ENCODE measurements at regions not wholly inside any gene's neighbourhood (a gene's known extent, or its start where the extent isn't known, plus 50 kb on each side); places are given as distances from the start of the nearest gene placed in this dataset.

- H3K4me1 Mint-ChIP-seq: no peaks in the 10 kb centered on the region
These were observed 257.6 kb downstream of the CBLN1 start for GRCh38 chr16:49024016-49024415.

GRCh38 chr16:49023050-49023449 is 258.6 kb downstream of the CBLN1 start:
- DNase-seq (no peak), ATAC-seq (no peak)
- H3K4me3 Mint-ChIP-seq: no peak overlapping the region
- no peak overlapping the region for H3K27ac Mint-ChIP-seq
- H3K4me1 Mint-ChIP-seq: no peaks in the 10 kb centered on the region
- H3K36me3 Mint-ChIP-seq (ENCODE audit: low read depth): no peaks in the 10 kb centered on the region
- H3K27me3 Mint-ChIP-seq: no peaks in the 10 kb centered on the region
- H3K9me3 ChIP-seq (ENCODE audit: control insufficient read depth, low read length, poor library complexity, severe bottlenecking): no peaks in the 10 kb centered on the region

More at GRCh38 chr16:49024016-49024415, 257.6 kb downstream of the CBLN1 start:
- Mint-ChIP-seq H3K27me3 (no peaks in the 10 kb centered on the region), H3K36me3 (ENCODE audit: low read depth) (no peaks in the 10 kb centered on the region), H3K4me3 (no peak overlapping the region), H3K27ac (no peak overlapping the region)
- H3K9me3 ChIP-seq (ENCODE audit: control insufficient read depth, low read length, poor library complexity, severe bottlenecking): no peaks in the 10 kb centered on the region
- DNase-seq (no peak), ATAC-seq (no peak)

GRCh38 chr16:49022351-49022963 is 259.2 kb downstream of the CBLN1 start:
- DNase-seq: no peak
- Mint-ChIP-seq H3K4me3 (no peak overlapping the region), H3K36me3 (ENCODE audit: low read depth) (no peaks in the 10 kb centered on the region), H3K4me1 (no peaks in the 10 kb centered on the region), H3K27ac (no peak overlapping the region), H3K27me3 (no peaks in the 10 kb centered on the region)
- no peak for ATAC-seq
- H3K9me3 ChIP-seq (ENCODE audit: control insufficient read depth, low read length, poor library complexity, severe bottlenecking): no peaks in the 10 kb centered on the region

GRCh38 chr16:49021136-49021535 is 260.5 kb downstream of the CBLN1 start:
- Mint-ChIP-seq H3K27me3 (no peaks in the 10 kb centered on the region), H3K27ac (no peak overlapping the region), H3K4me1 (no peaks in the 10 kb centered on the region), H3K4me3 (no peak overlapping the region), H3K36me3 (ENCODE audit: low read depth) (no peaks in the 10 kb centered on the region)
- DNase-seq (no peak), ATAC-seq (no peak)
- H3K9me3 ChIP-seq (ENCODE audit: control insufficient read depth, low read length, poor library complexity, severe bottlenecking): no peaks in the 10 kb centered on the region

GRCh38 chr16:49020436-49020835 is 261.2 kb downstream of the CBLN1 start:
- no peaks in the 10 kb centered on the region for H3K4me1 Mint-ChIP-seq
- H3K27me3 Mint-ChIP-seq: no peaks in the 10 kb centered on the region
- no peaks in the 10 kb centered on the region for H3K9me3 ChIP-seq (ENCODE audit: control insufficient read depth, low read length, poor library complexity, severe bottlenecking)
- no peak for ATAC-seq
- H3K4me3 Mint-ChIP-seq: no peak overlapping the region
- no peak overlapping the region for H3K27ac Mint-ChIP-seq
- DNase-seq: no peak
- H3K36me3 Mint-ChIP-seq (ENCODE audit: low read depth): no peaks in the 10 kb centered on the region

GRCh38 chr16:49019831-49020230 is 261.8 kb downstream of the CBLN1 start:
- H3K9me3 ChIP-seq (ENCODE audit: control insufficient read depth, low read length, poor library complexity, severe bottlenecking): no peaks in the 10 kb centered on the region
- Mint-ChIP-seq H3K4me1 (no peaks in the 10 kb centered on the region), H3K4me3 (no peak overlapping the region), H3K36me3 (ENCODE audit: low read depth) (no peaks in the 10 kb centered on the region), H3K27me3 (no peaks in the 10 kb centered on the region), H3K27ac (no peak overlapping the region)
- ATAC-seq (no peak), DNase-seq (no peak)

- no peaks in the 10 kb centered on the region for H3K27me3 Mint-ChIP-seq
- no peaks in the 10 kb centered on the region for H3K9me3 ChIP-seq (ENCODE audit: control insufficient read depth, low read length, poor library complexity, severe bottlenecking)
- no peak overlapping the region for H3K27ac Mint-ChIP-seq
- ATAC-seq (no peak), DNase-seq (no peak)
- no peaks in the 10 kb centered on the region for H3K36me3 Mint-ChIP-seq (ENCODE audit: low read depth)
- H3K4me3 Mint-ChIP-seq: no peak overlapping the region
- H3K4me1 Mint-ChIP-seq: no peaks in the 10 kb centered on the region
These were observed 262.5 kb downstream of the CBLN1 start for GRCh38 chr16:49019081-49019633.

- no peaks in the 10 kb centered on the region for H3K9me3 ChIP-seq (ENCODE audit: control insufficient read depth, low read length, poor library complexity, severe bottlenecking)
- Mint-ChIP-seq H3K4me3 (no peak overlapping the region), H3K27me3 (no peaks in the 10 kb centered on the region), H3K27ac (no peak overlapping the region), H3K36me3 (ENCODE audit: low read depth) (no peaks in the 10 kb centered on the region), H3K4me1 (no peaks in the 10 kb centered on the region)
- ATAC-seq (no peak), DNase-seq (no peak)
These were observed 263.2 kb downstream of the CBLN1 start for GRCh38 chr16:49018259-49018931.

GRCh38 chr16:49017501-49017900 is 264.1 kb downstream of the CBLN1 start:
- Mint-ChIP-seq H3K27me3 (no peaks in the 10 kb centered on the region), H3K4me1 (no peaks in the 10 kb centered on the region), H3K4me3 (no peak overlapping the region), H3K27ac (no peak overlapping the region), H3K36me3 (ENCODE audit: low read depth) (no peaks in the 10 kb centered on the region)
- DNase-seq: no peak
- no peaks in the 10 kb centered on the region for H3K9me3 ChIP-seq (ENCODE audit: control insufficient read depth, low read length, poor library complexity, severe bottlenecking)
- ATAC-seq: no peak

- Mint-ChIP-seq H3K27me3 (no peaks in the 10 kb centered on the region), H3K36me3 (ENCODE audit: low read depth) (no peaks in the 10 kb centered on the region), H3K27ac (no peak overlapping the region), H3K4me3 (no peak overlapping the region), H3K4me1 (no peaks in the 10 kb centered on the region)
- H3K9me3 ChIP-seq (ENCODE audit: control insufficient read depth, low read length, poor library complexity, severe bottlenecking): no peaks in the 10 kb centered on the region
- DNase-seq (no peak), ATAC-seq (no peak)
These were observed 265.2 kb downstream of the CBLN1 start for GRCh38 chr16:49016461-49016860.

- ATAC-seq (no peak), DNase-seq (no peak)
- no peaks in the 10 kb centered on the region for H3K27me3 Mint-ChIP-seq
- H3K27ac Mint-ChIP-seq: no peak overlapping the region
- no peaks in the 10 kb centered on the region for H3K4me1 Mint-ChIP-seq
- no peaks in the 10 kb centered on the region for H3K9me3 ChIP-seq (ENCODE audit: control insufficient read depth, low read length, poor library complexity, severe bottlenecking)
- no peaks in the 10 kb centered on the region for H3K36me3 Mint-ChIP-seq (ENCODE audit: low read depth)
- no peak overlapping the region for H3K4me3 Mint-ChIP-seq
These were observed 266.4 kb downstream of the CBLN1 start for GRCh38 chr16:49015225-49015592.

- H3K9me3 ChIP-seq (ENCODE audit: control insufficient read depth, low read length, poor library complexity, severe bottlenecking): no peaks in the 10 kb centered on the region
- ATAC-seq (no peak), DNase-seq (no peak)
- no peak overlapping the region for H3K4me3 Mint-ChIP-seq
- no peak overlapping the region for H3K27ac Mint-ChIP-seq
- no peaks in the 10 kb centered on the region for H3K27me3 Mint-ChIP-seq
- no peaks in the 10 kb centered on the region for H3K4me1 Mint-ChIP-seq
- no peaks in the 10 kb centered on the region for H3K36me3 Mint-ChIP-seq (ENCODE audit: low read depth)
These were observed 267.1 kb downstream of the CBLN1 start for GRCh38 chr16:49014277-49015224.

- Mint-ChIP-seq H3K27ac (no peak overlapping the region), H3K27me3 (no peaks in the 10 kb centered on the region), H3K36me3 (ENCODE audit: low read depth) (no peaks in the 10 kb centered on the region), H3K4me1 (no peaks in the 10 kb centered on the region), H3K4me3 (no peak overlapping the region)
- H3K9me3 ChIP-seq (ENCODE audit: control insufficient read depth, low read length, poor library complexity, severe bottlenecking): no peaks in the 10 kb centered on the region
- ATAC-seq: no peak
- no peak for DNase-seq
These were observed 267.9 kb downstream of the CBLN1 start for GRCh38 chr16:49013727-49014080.
